Esophagus squamous epithelium (tissue), 5 donors: ENCODE measurements at regions not wholly inside any gene's neighbourhood (a gene's known extent, or its start where the extent isn't known, plus 50 kb on each side); places are given as distances from the start of the nearest gene placed in this dataset.
A peak's percentile ranks its signal among the peaks of the same experiment; 100 is the strongest.

Source experiments
- DNase-seq: peaks from one replicate; lab custom pipeline; 2025; lab: John Stamatoyannopoulos, UW
- H3K27ac ChIP-seq, 4 donors: fragments of 200-600 bp; sonication (generic); one replicate each; pipeline ENCODE4 v1.5.1; 2016 to 2019; ENCODE audit warnings: mild to moderate bottlenecking in 1 of 4
- H3K27me3 ChIP-seq, 4 donors: fragments of 200-600 bp; sonication (generic); 1 replicate in 3 of 4; 2 replicates in 1 of 4; pipeline versions ENCODE4 v1.5.1 to v1.6.0; 2017 to 2021; ENCODE audit warnings: antibody characterized with exemption in 1 of 4
- H3K36me3 ChIP-seq, 3 donors: fragments of 200-600 bp; sonication (generic); one replicate each; pipeline ENCODE4 v1.5.1; 2016 to 2019
- H3K4me1 ChIP-seq, 3 donors: fragments of 200-600 bp; sonication (generic); one replicate each; pipeline ENCODE4 v1.5.1; 2017 to 2019
- H3K4me3 ChIP-seq, 4 donors: fragments of 200-600 bp; sonication (generic); 1 replicate in 3 of 4; 2 replicates in 1 of 4; pipeline ENCODE4 v1.5.1; 2016 to 2019; ENCODE audit warnings: mild to moderate bottlenecking in 2 of 4, moderate library complexity in 1 of 4
- H3K9me3 ChIP-seq, 3 donors: fragments of 200-600 bp; sonication (generic); one replicate each; pipeline ENCODE4 v1.5.1; 2016 to 2019
- CTCF ChIP-seq, 6 experiments: fragments of 450-650 bp in 4 of 6; fragments of 200-600 bp in 2 of 6; sonication (generic) in 2 of 6; IDR thresholded peaks; one replicate each; pipeline ENCODE4 v1.5.1; 2016 to 2019; ENCODE audit warnings: antibody characterized with exemption in 6 of 6, mild to moderate bottlenecking in 4 of 6, moderate library complexity in 4 of 6
- POLR2A ChIP-seq, 4 donors: fragments of 450-650 bp; IDR thresholded peaks; one replicate each; pipeline ENCODE4 v1.6.1; 2017; ENCODE audit warnings: antibody characterized with exemption in 4 of 4, mild to moderate bottlenecking in 4 of 4, moderate library complexity in 3 of 4
- WGBS, 2 donors: methylation state at CpG; one replicate each; pipeline ENCODE4 v1.1.5; 2018; 5-methylcytosine and 5-hydroxymethylcytosine counted together
- intact Hi-C: fragments of 100-400 bp; cut with DNase I; formaldehyde crosslinking; loops from one replicate; pipeline ENCODE4 v1.15.0; 2022
- donor health status: DM: yes; HTN: yes; CAD: no.

- Histone ChIP-seq H3K36me3 (no peaks in the 10 kb centered on the region), H3K9me3 (no peaks in the 10 kb centered on the region), H3K4me3 (no peak overlapping the region), H3K27me3 (peaks cover 0 to 5% (median 0%) of the 10 kb centered on the region in 4 donors), H3K4me1 (peaks cover 0 to 32% (median 5%) of the 10 kb centered on the region in 3 donors), H3K27ac (peak overlapping the region; percentile 32 to 79 (median 66))
- 45 to 48% methylated on average over 3 of the region's 3 CpGs for WGBS, 2 donors
- intact Hi-C loops, result no loop called here
- TF ChIP-seq CTCF (IDR thresholded peaks at IDR 0.05), result no peak
- TF ChIP-seq POLR2A (IDR thresholded peaks at IDR 0.05), result no peak
- no peak for DNase-seq
Observed at GRCh38 chr7:28316489-28316888, 95.8 kb upstream of the CREB5 start.

- TF ChIP-seq CTCF (IDR thresholded peaks at IDR 0.05), result no peak
- TF ChIP-seq POLR2A (IDR thresholded peaks at IDR 0.05), result no peak
- Histone ChIP-seq H3K27me3 (no peaks in the 10 kb centered on the region), H3K27ac (no peak overlapping the region), H3K9me3 (no peaks in the 10 kb centered on the region), H3K4me1 (peaks cover 0 to 32% (median 5%) of the 10 kb centered on the region in 3 donors), H3K36me3 (no peaks in the 10 kb centered on the region), H3K4me3 (no peak overlapping the region)
- DNase-seq, result no peak
- intact Hi-C loops, result no loop called here
- WGBS, 2 donors, result 77 to 84% methylated on average over 3 of the region's 3 CpGs
Observed at GRCh38 chr7:28318101-28318762, 94.1 kb upstream of the CREB5 start.

GRCh38 chr7:28323833-28324232 is 88.5 kb upstream of the CREB5 start:
- Histone ChIP-seq H3K36me3 (no peaks in the 10 kb centered on the region), H3K4me1 (peaks cover 0 to 12% (median 0%) of the 10 kb centered on the region in 3 donors), H3K27ac (no peak overlapping the region), H3K9me3 (no peaks in the 10 kb centered on the region), H3K4me3 (no peak overlapping the region), H3K27me3 (no peaks in the 10 kb centered on the region)
- 78 to 93% methylated on average over 7 of the region's 7 CpGs for WGBS, 2 donors
- DNase-seq, result no peak
- intact Hi-C loops, result no loop called here
- TF ChIP-seq CTCF (IDR thresholded peaks at IDR 0.05), result no peak
- no peak for TF ChIP-seq POLR2A (IDR thresholded peaks at IDR 0.05)

GRCh38 chr7:28328146-28328545 is 84.2 kb upstream of the CREB5 start:
- no peaks in the 10 kb centered on the region for H3K27me3 ChIP-seq
- no peak for DNase-seq
- no peaks in the 10 kb centered on the region for H3K36me3 ChIP-seq
- H3K4me3 ChIP-seq, result no peak overlapping the region
- peaks cover 10 to 38% (median 18%) of the 10 kb centered on the region in 3 donors for H3K4me1 ChIP-seq
- TF ChIP-seq CTCF (IDR thresholded peaks at IDR 0.05) (peak in 1 of 6 experiments; percentile 26), POLR2A (IDR thresholded peaks at IDR 0.05) (no peak)
- 45 to 57% methylated on average over 2 of the region's 2 CpGs for WGBS, 2 donors
- peak overlapping the region; percentile 14 to 63 (median 49) for H3K27ac ChIP-seq
- no peaks in the 10 kb centered on the region for H3K9me3 ChIP-seq
- intact Hi-C loops, result no loop called here

- TF ChIP-seq POLR2A (IDR thresholded peaks at IDR 0.05), result no peak
- TF ChIP-seq CTCF (IDR thresholded peaks at IDR 0.05), result no peak
- H3K4me3 ChIP-seq, result no peak overlapping the region
Observed at GRCh38 chr7:28328822-28329660, 83.3 kb upstream of the CREB5 start.

More at GRCh38 chr7:28328822-28329660, 83.3 kb upstream of the CREB5 start:
- Histone ChIP-seq H3K27me3 (no peaks in the 10 kb centered on the region), H3K36me3 (no peaks in the 10 kb centered on the region), H3K27ac (peak overlapping the region; percentile 24 to 63 (median 46)), H3K9me3 (no peaks in the 10 kb centered on the region), H3K4me1 (peaks cover 10 to 38% (median 18%) of the 10 kb centered on the region in 3 donors)
- DNase-seq, result no peak
- 68 to 73% methylated on average over 9 of the region's 9 CpGs for WGBS, 2 donors
- intact Hi-C loops, result no loop called here
